Osteocyte (in vitro differentiated cells): ENCODE measurements at regions not wholly inside any gene's neighbourhood (a gene's known extent, or its start where the extent isn't known, plus 50 kb on each side); places are given as distances from the start of the nearest gene placed in this dataset.

Experiments used
- DNase-seq: peaks from one replicate; pipeline ENCODE4 v3.0.0; 2021; ENCODE audit warnings: mixed read lengths; ENCODE audit not compliant: unreplicated experiment; ENCODE audit errors: extremely low spot score
- H3K27ac Mint-ChIP-seq: one replicate; pipeline ENCODE4 v1.8.0; 2021; ENCODE audit warnings: mild to moderate bottlenecking, mixed read lengths; ENCODE audit not compliant: unreplicated experiment
- H3K27me3 Mint-ChIP-seq: one replicate; pipeline ENCODE4 v1.8.0; 2021; ENCODE audit warnings: mixed read lengths; ENCODE audit not compliant: unreplicated experiment
- H3K36me3 Mint-ChIP-seq: one replicate; pipeline ENCODE4 v1.8.0; 2021; ENCODE audit warnings: mixed read lengths; ENCODE audit not compliant: unreplicated experiment
- H3K4me1 Mint-ChIP-seq: one replicate; pipeline ENCODE4 v1.8.0; 2021; ENCODE audit warnings: mixed read lengths; ENCODE audit not compliant: unreplicated experiment
- H3K4me3 Mint-ChIP-seq: one replicate; pipeline ENCODE4 v1.8.0; 2021; ENCODE audit warnings: mild to moderate bottlenecking, moderate library complexity, mixed read lengths; ENCODE audit not compliant: unreplicated experiment
- H3K9me3 Mint-ChIP-seq: one replicate; pipeline ENCODE4 v1.8.0; 2021; ENCODE audit warnings: mixed read lengths; ENCODE audit not compliant: unreplicated experiment
- CTCF ChIP-seq: fragments of 200-600 bp; sonication (generic); IDR thresholded peaks from 2 replicates; pipeline ENCODE4 v1.5.0; 2021; ENCODE audit warnings: antibody characterized with exemption, mild to moderate bottlenecking, moderate library complexity

DNA sequence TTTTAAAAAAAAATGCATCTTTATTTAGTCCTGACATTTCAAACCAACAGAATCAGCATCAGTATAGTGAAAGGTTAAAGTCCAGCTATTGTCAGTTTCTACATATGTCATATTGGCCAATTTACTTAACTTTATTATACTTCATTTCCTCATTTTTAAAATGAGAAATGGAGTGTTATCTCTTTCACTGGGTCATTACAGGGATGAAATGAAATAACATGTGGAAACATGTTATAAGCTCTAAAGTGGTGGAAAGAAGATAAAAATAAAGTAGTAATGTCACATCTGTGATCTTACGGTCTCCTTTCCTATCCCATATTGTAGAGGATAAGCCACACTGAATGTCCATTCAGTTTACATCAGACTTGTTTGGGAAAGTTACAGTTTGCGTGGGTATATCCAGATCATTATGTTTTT, 780.1 kb downstream of the TUSC7 start:
- Mint-ChIP-seq H3K27me3 (peaks cover 16% of the 10 kb centered on the region), H3K4me3 (no peak overlapping the region), H3K9me3 (no peaks in the 10 kb centered on the region), H3K4me1 (no peaks in the 10 kb centered on the region), H3K36me3 (no peaks in the 10 kb centered on the region), H3K27ac (no peak overlapping the region)
- no peak for DNase-seq
- no peak for TF ChIP-seq CTCF

- H3K4me1 Mint-ChIP-seq: no peaks in the 10 kb centered on the region
Measured at GRCh38 chr3:117490716-117491115, 781.1 kb downstream of the TUSC7 start.

DNA sequence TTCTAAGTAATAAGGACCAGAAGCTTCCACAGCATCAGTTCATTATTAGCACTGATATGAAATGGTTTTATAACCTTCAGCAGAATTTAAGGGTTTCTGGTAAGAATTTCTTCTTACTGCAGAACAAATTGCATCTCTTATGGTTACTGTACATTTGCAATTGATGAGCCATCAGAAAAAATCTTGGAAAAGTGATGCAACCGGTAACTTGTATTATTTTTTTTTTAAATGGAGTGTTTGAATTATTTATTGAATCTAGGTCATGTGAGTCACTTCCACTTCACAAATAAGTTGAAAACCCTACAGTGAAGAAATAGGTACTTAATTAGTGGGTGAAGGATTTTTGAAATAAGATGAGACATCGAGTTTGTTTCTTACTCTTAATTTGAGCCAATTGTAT, 786.0 kb downstream of the TUSC7 start:
- TF ChIP-seq CTCF: no peak
- Mint-ChIP-seq H3K4me3 (no peak overlapping the region), H3K27ac (no peak overlapping the region), H3K27me3 (peaks cover 5% of the 10 kb centered on the region), H3K9me3 (no peaks in the 10 kb centered on the region), H3K4me1 (peaks cover 7% of the 10 kb centered on the region), H3K36me3 (no peaks in the 10 kb centered on the region)
- DNase-seq: no peak

More at GRCh38 chr3:117490716-117491115, 781.1 kb downstream of the TUSC7 start:
- H3K27ac Mint-ChIP-seq: no peak overlapping the region
- H3K9me3 Mint-ChIP-seq: no peaks in the 10 kb centered on the region
- H3K36me3 Mint-ChIP-seq: no peaks in the 10 kb centered on the region
- no peak overlapping the region for H3K4me3 Mint-ChIP-seq
- DNase-seq: no peak
- peaks cover 16% of the 10 kb centered on the region for H3K27me3 Mint-ChIP-seq
- TF ChIP-seq CTCF: no peak

GRCh38 chr3:117499189-117499870, 789.8 kb downstream of the TUSC7 start:
- no peak overlapping the region for H3K4me3 Mint-ChIP-seq
- H3K27me3 Mint-ChIP-seq: peaks cover 2% of the 10 kb centered on the region
- no peaks in the 10 kb centered on the region for H3K9me3 Mint-ChIP-seq
- no peak for TF ChIP-seq CTCF
- H3K36me3 Mint-ChIP-seq: no peaks in the 10 kb centered on the region
- peaks cover 7% of the 10 kb centered on the region for H3K4me1 Mint-ChIP-seq
- H3K27ac Mint-ChIP-seq: no peak overlapping the region
- no peak for DNase-seq

- Mint-ChIP-seq H3K9me3 (no peaks in the 10 kb centered on the region), H3K27me3 (peaks cover 8% of the 10 kb centered on the region), H3K4me1 (peaks cover under 1% of the 10 kb centered on the region), H3K4me3 (no peak overlapping the region), H3K27ac (no peak overlapping the region), H3K36me3 (no peaks in the 10 kb centered on the region)
- no peak for TF ChIP-seq CTCF
- DNase-seq: no peak
Measured at GRCh38 chr3:117507958-117508357, 798.4 kb downstream of the TUSC7 start.
